A549 (cell line): ENCODE measurements at regions not wholly inside any gene's neighbourhood (a gene's known extent, or its start where the extent isn't known, plus 50 kb on each side); places are given as distances from the start of the nearest gene placed in this dataset.

Experiments
- BHLHE40 ChIP-seq: IDR thresholded peaks from 2 replicates; pipeline ENCODE4 v1.6.1; 2012; ENCODE audit warnings: low read depth, low read length, inconsistent platforms
- CEBPB ChIP-seq, 2 experiments: fragments of >200 bp in 1 of 2; sonication (Bioruptor Twin) in 1 of 2; formaldehyde crosslinking in 1 of 2; IDR thresholded peaks; 2 replicates each; pipeline ENCODE4 v1.6.1; 2012 to 2016
- EP300 ChIP-seq, 2 experiments: fragments of >200 bp; sonication (Bioruptor Twin); formaldehyde crosslinking; IDR thresholded peaks; 2 replicates in 1 of 2; 3 replicates in 1 of 2; pipeline ENCODE4 v1.6.1; 2016 to 2017
- HDAC2 ChIP-seq: fragments of 200-600 bp; sonication (generic); IDR thresholded peaks from 2 replicates; pipeline ENCODE4 v1.6.1; 2016
- HOXA7 ChIP-seq: fragments of 250-450 bp; sonication (Bioruptor Pico); IDR thresholded peaks from 2 replicates; pipeline ENCODE4 v1.5.0; 2020; ENCODE audit warnings: mild to moderate bottlenecking, moderate library complexity
- HOXB13 ChIP-seq: fragments of 250-450 bp; sonication (Bioruptor Pico); IDR thresholded peaks from 2 replicates; pipeline ENCODE4 v1.5.0; 2020; ENCODE audit warnings: low read depth, mild to moderate bottlenecking, moderate library complexity
- MAFK ChIP-seq: fragments of 450-650 bp; IDR thresholded peaks from 2 replicates; pipeline ENCODE4 v1.6.1; 2014; ENCODE audit not compliant: partially characterized antibody
- NPAS2 ChIP-seq: fragments of 250-450 bp; sonication (Bioruptor Pico); IDR thresholded peaks from 2 replicates; pipeline ENCODE4 v1.8.0; 2022; ENCODE audit warnings: mild to moderate bottlenecking, moderate library complexity, borderline replicate concordance
- POLR2A ChIP-seq: IDR thresholded peaks from 2 replicates; pipeline ENCODE4 v1.6.1; 2012; ENCODE audit warnings: mild to moderate bottlenecking, low read length
- RAD21 ChIP-seq, 2 experiments: fragments of >200 bp in 1 of 2; sonication (Bioruptor Twin) in 1 of 2; formaldehyde crosslinking in 1 of 2; IDR thresholded peaks in 1 of 2; conservative IDR thresholded peaks in 1 of 2; 2 replicates in 1 of 2; 3 replicates in 1 of 2; pipeline ENCODE4 v1.6.1; 2012 to 2018; ENCODE audit warnings: inconsistent platforms in 1 of 2
- RCOR1 ChIP-seq: fragments of 150-350 bp; IDR thresholded peaks from 2 replicates; pipeline ENCODE4 v1.6.1; 2014; ENCODE audit warnings: antibody characterized with exemption, low read length, low read depth
- USF2 ChIP-seq: fragments of 450-650 bp; IDR thresholded peaks from 2 replicates; pipeline ENCODE4 v1.6.1; 2014; ENCODE audit warnings: antibody characterized with exemption
- ZFP36 ChIP-seq: fragments of 450-650 bp; IDR thresholded peaks from 2 replicates; pipeline ENCODE4 v1.6.1; 2014; ENCODE audit warnings: borderline replicate concordance; ENCODE audit not compliant: partially characterized antibody
- TF ChIP-seq, protein P1 (sequence below): fragments of >200 bp; sonication (Bioruptor Twin); formaldehyde crosslinking; IDR thresholded peaks from 3 replicates; pipeline ENCODE4 v1.5.1; 2016

DNA sequence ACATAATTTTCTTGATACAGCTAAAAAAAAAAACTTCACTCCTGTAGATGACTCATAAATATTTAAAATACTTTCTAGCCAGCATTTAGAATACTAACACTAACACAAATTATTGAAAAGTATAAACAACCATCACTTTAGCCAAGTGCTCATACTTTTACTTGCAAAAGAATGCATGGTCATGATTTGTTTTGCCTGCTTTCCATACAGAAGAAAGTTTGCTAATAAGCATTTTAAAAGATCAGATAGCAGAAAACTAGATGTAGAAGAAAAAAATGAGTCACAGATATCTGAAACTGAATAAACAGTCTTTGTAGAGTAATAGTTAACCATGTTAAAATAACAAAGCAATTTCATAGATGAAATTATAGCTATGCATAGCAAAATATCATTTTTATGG, 2280.4 kb upstream of the PCDH20 start:
- TF ChIP-seq, protein P1, sequence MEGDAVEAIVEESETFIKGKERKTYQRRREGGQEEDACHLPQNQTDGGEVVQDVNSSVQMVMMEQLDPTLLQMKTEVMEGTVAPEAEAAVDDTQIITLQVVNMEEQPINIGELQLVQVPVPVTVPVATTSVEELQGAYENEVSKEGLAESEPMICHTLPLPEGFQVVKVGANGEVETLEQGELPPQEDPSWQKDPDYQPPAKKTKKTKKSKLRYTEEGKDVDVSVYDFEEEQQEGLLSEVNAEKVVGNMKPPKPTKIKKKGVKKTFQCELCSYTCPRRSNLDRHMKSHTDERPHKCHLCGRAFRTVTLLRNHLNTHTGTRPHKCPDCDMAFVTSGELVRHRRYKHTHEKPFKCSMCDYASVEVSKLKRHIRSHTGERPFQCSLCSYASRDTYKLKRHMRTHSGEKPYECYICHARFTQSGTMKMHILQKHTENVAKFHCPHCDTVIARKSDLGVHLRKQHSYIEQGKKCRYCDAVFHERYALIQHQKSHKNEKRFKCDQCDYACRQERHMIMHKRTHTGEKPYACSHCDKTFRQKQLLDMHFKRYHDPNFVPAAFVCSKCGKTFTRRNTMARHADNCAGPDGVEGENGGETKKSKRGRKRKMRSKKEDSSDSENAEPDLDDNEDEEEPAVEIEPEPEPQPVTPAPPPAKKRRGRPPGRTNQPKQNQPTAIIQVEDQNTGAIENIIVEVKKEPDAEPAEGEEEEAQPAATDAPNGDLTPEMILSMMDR = no peak
- no peak for TF ChIP-seq HDAC2
- no peak for TF ChIP-seq CEBPB (IDR thresholded peaks at IDR 0.05)
- TF ChIP-seq MAFK = no peak
- TF ChIP-seq HOXA7 (CRISPR knock-in tag) = no peak
- no peak for TF ChIP-seq EP300 (IDR thresholded peaks at IDR 0.05)
- no peak for TF ChIP-seq POLR2A
- TF ChIP-seq NPAS2 = no peak
- TF ChIP-seq HOXB13 (CRISPR knock-in tag) = no peak
- no peak for TF ChIP-seq RCOR1
- no peak for TF ChIP-seq BHLHE40
- no peak for TF ChIP-seq ZFP36
- no peak for TF ChIP-seq RAD21 (conservative IDR thresholded peaks at IDR 0.05 in 1 of 2, IDR thresholded peaks at IDR 0.05 in 1 of 2)
- TF ChIP-seq USF2 = no peak
